ENCODE measurements at regions not wholly inside any gene's neighbourhood (a gene's known extent, or its start where the extent isn't known, plus 50 kb on each side); places are given as distances from the start of the nearest gene placed in this dataset.

- no peaks in the 10 kb centered on the region for H3K9me3 ChIP-seq (ENCODE audit: control insufficient read depth in 2 of 2, low read length in 2 of 2)
- H3K27me3 ChIP-seq (ENCODE audit: control insufficient read depth in 2 of 2, insufficient read depth in 2 of 2, low read length in 2 of 2) = no peaks in the 10 kb centered on the region
- no peak overlapping the region for H3K4me3 ChIP-seq (ENCODE audit: low read length in 2 of 2)
- H3K4me1 ChIP-seq (ENCODE audit: control insufficient read depth in 2 of 2, insufficient read depth in 2 of 2, low read length in 2 of 2) = no peaks in the 10 kb centered on the region
- no peaks in the 10 kb centered on the region for H3K36me3 ChIP-seq (ENCODE audit: control insufficient read depth in 2 of 2, insufficient read depth in 2 of 2, low read length in 2 of 2)
- no peak overlapping the region for H3K9ac ChIP-seq (ENCODE audit: low read depth in 1 of 2, low read length in 2 of 2)
- H3K27ac ChIP-seq (ENCODE audit: low read depth in 2 of 2, low read length in 2 of 2) = no peak overlapping the region
Observed at GRCh38 chr6:74741646-74742045, 464.2 kb downstream of the COL12A1 start.

GRCh38 chr6:74735304-74735703, 470.5 kb downstream of the COL12A1 start:
- Histone ChIP-seq H3K9me3 (ENCODE audit: control insufficient read depth in 2 of 2, low read length in 2 of 2) (no peaks in the 10 kb centered on the region), H3K9ac (ENCODE audit: low read depth in 1 of 2, low read length in 2 of 2) (no peak overlapping the region), H3K27ac (ENCODE audit: low read depth in 2 of 2, low read length in 2 of 2) (no peak overlapping the region), H3K27me3 (ENCODE audit: control insufficient read depth in 2 of 2, insufficient read depth in 2 of 2, low read length in 2 of 2) (no peaks in the 10 kb centered on the region), H3K4me1 (ENCODE audit: control insufficient read depth in 2 of 2, insufficient read depth in 2 of 2, low read length in 2 of 2) (no peaks in the 10 kb centered on the region), H3K36me3 (ENCODE audit: control insufficient read depth in 2 of 2, insufficient read depth in 2 of 2, low read length in 2 of 2) (no peaks in the 10 kb centered on the region), H3K4me3 (ENCODE audit: low read length in 2 of 2) (no peak overlapping the region)

- Histone ChIP-seq H3K4me3 (ENCODE audit: low read length in 2 of 2) (no peak overlapping the region), H3K36me3 (ENCODE audit: control insufficient read depth in 2 of 2, insufficient read depth in 2 of 2, low read length in 2 of 2) (no peaks in the 10 kb centered on the region), H3K27ac (ENCODE audit: low read depth in 2 of 2, low read length in 2 of 2) (no peak overlapping the region), H3K27me3 (ENCODE audit: control insufficient read depth in 2 of 2, insufficient read depth in 2 of 2, low read length in 2 of 2) (no peaks in the 10 kb centered on the region), H3K4me1 (ENCODE audit: control insufficient read depth in 2 of 2, insufficient read depth in 2 of 2, low read length in 2 of 2) (no peaks in the 10 kb centered on the region), H3K9ac (ENCODE audit: low read depth in 1 of 2, low read length in 2 of 2) (no peak overlapping the region), H3K9me3 (ENCODE audit: control insufficient read depth in 2 of 2, low read length in 2 of 2) (no peaks in the 10 kb centered on the region)
Observed at GRCh38 chr6:74734901-74735300, 471.0 kb downstream of the COL12A1 start.

- Histone ChIP-seq H3K27ac (ENCODE audit: low read depth in 2 of 2, low read length in 2 of 2) (no peak overlapping the region), H3K4me1 (ENCODE audit: control insufficient read depth in 2 of 2, insufficient read depth in 2 of 2, low read length in 2 of 2) (no peaks in the 10 kb centered on the region), H3K9ac (ENCODE audit: low read depth in 1 of 2, low read length in 2 of 2) (no peak overlapping the region), H3K4me3 (ENCODE audit: low read length in 2 of 2) (no peak overlapping the region), H3K9me3 (ENCODE audit: control insufficient read depth in 2 of 2, low read length in 2 of 2) (no peaks in the 10 kb centered on the region), H3K36me3 (ENCODE audit: control insufficient read depth in 2 of 2, insufficient read depth in 2 of 2, low read length in 2 of 2) (no peaks in the 10 kb centered on the region), H3K27me3 (ENCODE audit: control insufficient read depth in 2 of 2, insufficient read depth in 2 of 2, low read length in 2 of 2) (no peaks in the 10 kb centered on the region)
Observed at GRCh38 chr6:74733830-74734620, 471.8 kb downstream of the COL12A1 start.

- Histone ChIP-seq H3K4me1 (ENCODE audit: control insufficient read depth in 2 of 2, insufficient read depth in 2 of 2, low read length in 2 of 2) (no peaks in the 10 kb centered on the region), H3K9ac (ENCODE audit: low read depth in 1 of 2, low read length in 2 of 2) (no peak overlapping the region), H3K27me3 (ENCODE audit: control insufficient read depth in 2 of 2, insufficient read depth in 2 of 2, low read length in 2 of 2) (no peaks in the 10 kb centered on the region), H3K4me3 (ENCODE audit: low read length in 2 of 2) (no peak overlapping the region), H3K36me3 (ENCODE audit: control insufficient read depth in 2 of 2, insufficient read depth in 2 of 2, low read length in 2 of 2) (no peaks in the 10 kb centered on the region), H3K27ac (ENCODE audit: low read depth in 2 of 2, low read length in 2 of 2) (no peak overlapping the region), H3K9me3 (ENCODE audit: control insufficient read depth in 2 of 2, low read length in 2 of 2) (no peaks in the 10 kb centered on the region)
Observed at GRCh38 chr6:74731931-74732330, 473.9 kb downstream of the COL12A1 start.

GRCh38 chr6:74731204-74731603, 474.6 kb downstream of the COL12A1 start:
- Histone ChIP-seq H3K9ac (ENCODE audit: low read depth in 1 of 2, low read length in 2 of 2) (no peak overlapping the region), H3K36me3 (ENCODE audit: control insufficient read depth in 2 of 2, insufficient read depth in 2 of 2, low read length in 2 of 2) (no peaks in the 10 kb centered on the region), H3K9me3 (ENCODE audit: control insufficient read depth in 2 of 2, low read length in 2 of 2) (no peaks in the 10 kb centered on the region), H3K4me3 (ENCODE audit: low read length in 2 of 2) (no peak overlapping the region), H3K27me3 (ENCODE audit: control insufficient read depth in 2 of 2, insufficient read depth in 2 of 2, low read length in 2 of 2) (no peaks in the 10 kb centered on the region), H3K4me1 (ENCODE audit: control insufficient read depth in 2 of 2, insufficient read depth in 2 of 2, low read length in 2 of 2) (no peaks in the 10 kb centered on the region), H3K27ac (ENCODE audit: low read depth in 2 of 2, low read length in 2 of 2) (no peak overlapping the region)

GRCh38 chr6:74720923-74721322, 484.9 kb downstream of the COL12A1 start:
- no peaks in the 10 kb centered on the region for H3K36me3 ChIP-seq (ENCODE audit: control insufficient read depth in 2 of 2, insufficient read depth in 2 of 2, low read length in 2 of 2)
- no peaks in the 10 kb centered on the region for H3K4me1 ChIP-seq (ENCODE audit: control insufficient read depth in 2 of 2, insufficient read depth in 2 of 2, low read length in 2 of 2)
- H3K27ac ChIP-seq (ENCODE audit: low read depth in 2 of 2, low read length in 2 of 2) = no peak overlapping the region
- H3K4me3 ChIP-seq (ENCODE audit: low read length in 2 of 2) = no peak overlapping the region
- H3K9me3 ChIP-seq (ENCODE audit: control insufficient read depth in 2 of 2, low read length in 2 of 2) = peaks cover 0 to 2% of the 10 kb centered on the region in 2 donors
- H3K27me3 ChIP-seq (ENCODE audit: control insufficient read depth in 2 of 2, insufficient read depth in 2 of 2, low read length in 2 of 2) = no peaks in the 10 kb centered on the region
- no peak overlapping the region for H3K9ac ChIP-seq (ENCODE audit: low read depth in 1 of 2, low read length in 2 of 2)

- no peaks in the 10 kb centered on the region for H3K27me3 ChIP-seq (ENCODE audit: control insufficient read depth in 2 of 2, insufficient read depth in 2 of 2, low read length in 2 of 2)
- no peaks in the 10 kb centered on the region for H3K4me1 ChIP-seq (ENCODE audit: control insufficient read depth in 2 of 2, insufficient read depth in 2 of 2, low read length in 2 of 2)
- H3K9ac ChIP-seq (ENCODE audit: low read depth in 1 of 2, low read length in 2 of 2) = no peak overlapping the region
- no peak overlapping the region for H3K4me3 ChIP-seq (ENCODE audit: low read length in 2 of 2)
- no peak overlapping the region for H3K27ac ChIP-seq (ENCODE audit: low read depth in 2 of 2, low read length in 2 of 2)
- no peaks in the 10 kb centered on the region for H3K36me3 ChIP-seq (ENCODE audit: control insufficient read depth in 2 of 2, insufficient read depth in 2 of 2, low read length in 2 of 2)
- no peaks in the 10 kb centered on the region for H3K9me3 ChIP-seq (ENCODE audit: control insufficient read depth in 2 of 2, low read length in 2 of 2)
Observed at GRCh38 chr6:74717591-74717990, 488.3 kb downstream of the COL12A1 start.

GRCh38 chr6:74715355-74716085, 490.3 kb downstream of the COL12A1 start:
- Histone ChIP-seq H3K27me3 (ENCODE audit: control insufficient read depth in 2 of 2, insufficient read depth in 2 of 2, low read length in 2 of 2) (no peaks in the 10 kb centered on the region), H3K27ac (ENCODE audit: low read depth in 2 of 2, low read length in 2 of 2) (no peak overlapping the region), H3K36me3 (ENCODE audit: control insufficient read depth in 2 of 2, insufficient read depth in 2 of 2, low read length in 2 of 2) (no peaks in the 10 kb centered on the region), H3K9me3 (ENCODE audit: control insufficient read depth in 2 of 2, low read length in 2 of 2) (no peaks in the 10 kb centered on the region), H3K4me3 (ENCODE audit: low read length in 2 of 2) (no peak overlapping the region), H3K9ac (ENCODE audit: low read depth in 1 of 2, low read length in 2 of 2) (no peak overlapping the region), H3K4me1 (ENCODE audit: control insufficient read depth in 2 of 2, insufficient read depth in 2 of 2, low read length in 2 of 2) (no peaks in the 10 kb centered on the region)

GRCh38 chr6:74713941-74714340, 491.9 kb downstream of the COL12A1 start:
- Histone ChIP-seq H3K9ac (ENCODE audit: low read depth in 1 of 2, low read length in 2 of 2) (no peak overlapping the region), H3K4me3 (ENCODE audit: low read length in 2 of 2) (no peak overlapping the region), H3K36me3 (ENCODE audit: control insufficient read depth in 2 of 2, insufficient read depth in 2 of 2, low read length in 2 of 2) (no peaks in the 10 kb centered on the region), H3K9me3 (ENCODE audit: control insufficient read depth in 2 of 2, low read length in 2 of 2) (no peaks in the 10 kb centered on the region), H3K27ac (ENCODE audit: low read depth in 2 of 2, low read length in 2 of 2) (no peak overlapping the region), H3K27me3 (ENCODE audit: control insufficient read depth in 2 of 2, insufficient read depth in 2 of 2, low read length in 2 of 2) (no peaks in the 10 kb centered on the region), H3K4me1 (ENCODE audit: control insufficient read depth in 2 of 2, insufficient read depth in 2 of 2, low read length in 2 of 2) (no peaks in the 10 kb centered on the region)
